ENCODE measurements at regions not wholly inside any gene's neighbourhood (a gene's known extent, or its start where the extent isn't known, plus 50 kb on each side); places are given as distances from the start of the nearest gene placed in this dataset.

DNA sequence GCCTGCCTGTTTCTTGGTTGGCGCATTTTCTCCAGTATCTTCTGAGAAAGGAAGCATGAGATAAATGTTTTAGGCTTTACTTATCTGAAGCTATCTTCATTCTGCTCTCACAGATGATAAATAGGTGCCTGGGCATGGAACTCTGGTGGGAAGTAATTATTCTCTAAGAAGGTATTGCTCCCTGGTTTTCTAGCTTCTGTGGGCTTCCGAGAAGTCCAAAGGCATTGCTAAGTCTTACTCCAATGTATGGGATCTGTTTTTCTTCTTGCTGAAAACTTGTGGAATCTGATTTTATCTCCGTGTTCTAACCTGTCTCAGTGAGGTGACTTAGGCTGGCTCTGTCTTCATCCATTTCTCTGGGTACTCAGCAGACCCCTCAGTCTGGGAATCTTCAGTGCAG, 224.4 kb upstream of the HS6ST1 start:
- DNase-seq: no peak

DNA sequence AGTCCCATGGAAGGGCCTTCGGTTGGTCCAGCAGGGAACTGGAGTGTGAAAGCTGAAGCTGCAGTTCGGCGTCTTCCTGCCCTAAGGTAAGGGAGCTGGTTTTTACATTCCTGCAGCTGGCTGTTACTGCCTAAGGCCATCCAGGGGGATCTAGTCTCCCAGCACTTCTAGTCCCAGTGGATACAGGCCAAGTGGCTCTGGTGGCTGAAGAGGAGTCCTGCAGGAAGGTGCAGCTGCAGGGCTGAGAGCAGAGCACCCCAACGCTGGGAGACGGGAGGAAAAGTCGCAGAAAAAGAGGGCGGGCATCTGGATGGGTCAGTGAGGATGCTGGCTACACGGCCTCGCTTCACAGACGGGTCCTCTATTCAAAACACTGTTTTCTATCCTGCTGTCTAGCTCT, 225.0 kb upstream of the HS6ST1 start:
- DNase-seq: no peak

DNA sequence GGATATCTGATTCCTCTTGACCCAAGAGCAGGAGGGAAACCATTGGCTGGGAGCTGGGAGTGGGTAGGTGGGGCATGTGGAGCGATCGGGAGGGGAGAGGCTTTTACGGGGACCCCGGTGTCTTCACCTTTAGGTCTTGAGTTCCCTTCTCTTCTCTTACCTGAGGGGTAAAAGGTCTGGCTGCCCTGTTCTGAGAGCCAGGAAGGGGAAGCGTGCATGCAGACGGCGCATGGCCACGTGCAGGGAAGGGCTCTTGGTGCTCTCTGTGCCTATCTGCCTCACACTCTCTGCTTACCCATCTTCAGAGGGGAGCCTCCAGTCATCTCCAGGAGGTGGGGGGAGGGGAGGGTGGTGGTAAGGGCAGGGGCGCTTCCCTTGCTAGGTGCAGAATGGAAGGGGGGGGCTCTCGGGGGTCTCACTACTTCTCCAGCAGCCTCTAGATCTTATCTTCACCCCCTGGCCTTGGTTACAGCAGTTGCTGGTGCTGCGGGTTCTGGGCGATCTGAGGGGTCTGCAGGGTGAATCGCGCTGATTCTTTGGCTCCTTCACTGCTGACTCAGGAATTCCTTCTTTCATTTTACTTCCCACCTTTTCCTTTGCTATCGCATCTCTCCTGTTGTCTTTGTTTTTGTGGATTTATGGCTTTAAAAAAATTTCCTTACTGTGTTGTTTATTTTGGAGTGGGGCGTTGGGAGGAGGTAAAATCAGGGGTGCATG, 225.8 kb upstream of the HS6ST1 start:
- no peak for DNase-seq

DNA sequence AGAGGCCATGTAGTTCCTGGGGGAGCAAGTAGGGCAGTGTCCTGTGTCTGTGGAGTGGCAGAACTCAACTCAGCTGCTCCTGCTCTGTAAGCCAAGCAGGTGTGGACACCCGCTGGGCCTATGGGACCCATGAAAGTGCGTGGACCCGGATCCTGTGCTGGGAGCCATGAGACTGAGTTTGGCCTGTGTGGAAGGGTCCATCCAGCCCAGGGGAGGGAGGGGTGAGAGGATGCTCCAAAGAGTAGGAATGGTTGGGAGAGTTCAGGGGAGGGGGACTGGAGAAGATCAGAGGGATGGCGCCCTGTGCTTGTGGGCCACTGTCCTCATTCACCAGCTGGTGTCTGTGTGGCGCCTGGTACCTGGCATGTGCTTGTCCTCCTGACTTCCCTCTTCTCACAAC, 226.4 kb upstream of the HS6ST1 start:
- no peak for DNase-seq

DNA sequence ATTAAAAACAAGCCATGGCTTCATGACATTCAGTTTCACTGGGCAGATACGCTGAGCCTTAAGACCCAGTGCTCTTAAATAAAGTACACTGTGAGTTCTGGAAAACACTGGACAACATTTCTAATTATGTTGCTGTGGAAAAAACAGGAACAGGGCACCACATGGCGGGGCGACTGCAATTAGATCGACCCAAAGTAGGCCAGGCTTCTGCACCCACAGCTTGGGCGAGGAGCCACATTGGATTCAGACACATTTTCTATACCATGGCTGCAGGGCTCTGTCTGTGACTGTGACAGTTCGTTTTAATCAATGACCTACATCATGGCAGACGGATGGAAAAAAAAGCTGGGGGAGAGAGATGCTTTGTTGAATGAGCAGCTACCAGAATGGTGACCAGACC, 227.2 kb upstream of the HS6ST1 start:
- DNase-seq: no peak

DNA sequence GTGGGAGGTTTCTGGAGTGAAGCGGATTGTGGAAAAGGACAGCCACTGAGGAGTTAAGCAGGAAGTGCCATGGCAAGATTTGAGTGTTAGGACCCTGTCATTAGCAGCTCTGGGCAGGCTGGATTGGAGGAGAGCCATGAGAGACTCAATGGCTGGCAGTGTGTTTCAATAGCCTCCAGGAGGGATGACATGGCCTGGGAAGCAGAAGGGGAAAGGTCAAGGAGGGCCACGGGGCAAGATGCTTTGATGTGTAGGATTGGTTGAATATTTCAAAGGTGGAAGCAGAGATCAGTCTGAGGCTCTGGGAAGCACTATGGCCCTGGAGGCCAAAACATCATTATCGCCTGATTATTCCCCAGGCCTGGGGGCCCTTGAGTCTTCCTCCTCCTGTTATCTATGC, 229.0 kb upstream of the HS6ST1 start:
- no peak for DNase-seq

DNA sequence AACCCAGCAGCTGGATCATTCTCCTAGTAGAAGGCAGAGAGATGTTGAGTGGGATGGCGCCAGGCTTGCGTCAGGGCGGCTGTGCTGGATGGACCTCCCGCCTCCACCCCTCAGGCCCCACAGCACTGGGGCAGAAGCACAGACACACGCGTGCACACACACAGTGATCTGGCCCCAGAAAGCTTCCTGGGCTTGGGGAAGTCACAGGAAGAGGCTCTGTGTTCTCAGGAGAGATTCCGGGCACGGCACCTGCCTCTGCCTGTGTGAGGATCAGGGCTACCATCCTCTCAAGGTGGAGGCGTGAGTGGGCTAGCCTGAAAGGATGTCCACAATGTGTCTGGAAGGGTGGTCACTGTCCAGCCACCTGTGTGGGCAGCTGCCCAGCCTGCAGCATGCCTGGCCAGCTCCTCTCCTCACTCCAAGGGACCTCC, 229.8 kb upstream of the HS6ST1 start:
- DNase-seq: no peak

DNA sequence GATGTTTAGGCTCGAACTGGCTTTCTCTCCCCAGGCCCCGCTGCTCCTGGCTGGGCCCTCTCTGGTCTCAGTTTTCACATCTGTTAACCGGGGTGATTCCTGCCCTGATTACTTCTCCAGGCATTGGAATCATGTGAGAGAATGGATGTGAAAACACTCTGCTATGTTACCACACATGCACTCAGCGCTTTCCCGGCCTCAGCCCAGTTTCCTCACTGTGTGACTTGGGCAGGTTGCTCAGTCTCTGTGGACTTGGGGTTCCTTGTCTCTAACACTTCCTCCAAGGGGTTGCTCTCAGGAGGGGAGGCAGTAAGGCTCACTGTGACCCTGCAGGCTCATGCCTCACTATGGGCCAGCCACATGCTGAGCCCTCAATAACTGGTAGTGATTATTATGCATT, 230.4 kb upstream of the HS6ST1 start:
- no peak for DNase-seq

DNA sequence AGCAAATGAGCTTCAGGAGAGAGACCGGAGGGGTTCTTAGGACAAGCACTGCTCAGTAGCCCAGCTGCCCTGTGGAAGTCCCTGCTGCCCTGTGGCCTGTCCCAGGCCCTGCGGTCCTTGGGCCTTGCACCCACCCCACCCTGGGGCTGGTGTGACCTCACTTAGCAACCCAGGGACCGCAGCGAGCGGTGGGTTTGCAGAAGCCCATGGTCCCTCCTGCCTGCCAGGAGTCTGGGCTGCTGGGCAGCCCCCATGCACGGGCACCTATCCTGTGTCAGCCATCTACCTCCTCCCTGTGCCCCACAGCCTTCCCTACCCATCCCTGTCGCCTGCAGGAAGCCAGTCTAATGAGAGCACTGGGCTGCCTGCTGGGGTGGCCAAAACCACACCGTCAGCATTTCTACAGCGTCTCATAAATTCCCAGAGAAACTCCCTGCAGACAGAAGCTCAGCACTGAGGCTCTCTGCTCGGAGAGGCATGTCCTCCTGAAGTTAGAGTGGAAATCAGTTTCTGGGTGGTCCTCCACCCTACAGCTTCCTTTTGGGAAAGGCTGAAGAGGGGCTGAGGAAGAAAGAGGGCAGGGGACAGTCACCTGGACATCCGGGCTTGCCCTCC, 231.1 kb upstream of the HS6ST1 start:
- no peak for DNase-seq

DNA sequence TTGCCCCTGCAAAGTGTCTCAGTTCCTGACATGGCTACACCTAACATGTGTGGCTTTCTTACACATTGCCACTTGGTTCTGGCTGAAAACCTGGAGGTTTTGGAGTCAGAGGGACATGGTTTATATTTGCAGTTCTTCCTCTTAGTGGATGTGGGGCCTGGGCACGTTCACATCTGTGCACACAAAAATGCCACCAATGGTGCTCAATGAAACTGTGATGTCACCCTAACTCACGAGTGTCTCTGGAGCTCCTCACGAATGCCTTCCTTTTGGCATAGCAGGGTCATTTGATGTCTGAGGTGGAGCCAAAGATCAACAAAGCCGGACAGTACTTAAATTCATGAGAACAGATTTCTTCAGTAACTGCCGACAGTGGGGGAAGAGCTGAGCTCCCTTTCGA, 231.7 kb upstream of the HS6ST1 start:
- DNase-seq: no peak

DNA sequence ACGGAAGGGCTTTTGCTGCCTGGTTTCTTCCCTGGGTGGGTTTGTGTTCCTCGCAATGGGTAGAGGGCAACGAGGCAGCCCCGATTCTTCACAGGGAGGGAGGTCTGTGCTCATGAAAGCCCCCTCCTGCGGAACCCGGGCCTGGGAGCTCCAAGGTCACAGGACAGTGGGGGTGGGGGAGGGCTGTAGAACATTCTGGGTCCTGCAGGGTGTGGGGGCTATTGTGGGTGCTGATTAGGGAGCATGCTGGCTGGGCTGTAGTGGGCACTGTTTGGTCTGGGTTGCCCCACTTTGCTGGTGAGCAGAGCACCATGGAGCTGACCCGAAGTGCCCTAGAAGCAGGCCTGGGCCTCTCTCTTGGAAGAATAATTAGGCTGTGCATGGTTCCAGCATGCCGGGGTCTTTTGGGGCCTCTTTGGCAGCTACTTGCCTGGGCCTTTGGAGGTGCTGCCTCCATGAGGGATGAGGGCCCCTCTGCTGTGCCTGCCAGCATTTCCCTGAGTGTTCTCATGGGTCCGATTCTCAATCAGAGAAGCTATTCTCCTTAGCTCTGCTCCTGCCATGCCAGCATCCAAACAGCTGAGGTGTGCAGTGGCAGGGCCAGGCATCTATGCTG, 232.2 kb upstream of the HS6ST1 start:
- no peak for DNase-seq

DNA sequence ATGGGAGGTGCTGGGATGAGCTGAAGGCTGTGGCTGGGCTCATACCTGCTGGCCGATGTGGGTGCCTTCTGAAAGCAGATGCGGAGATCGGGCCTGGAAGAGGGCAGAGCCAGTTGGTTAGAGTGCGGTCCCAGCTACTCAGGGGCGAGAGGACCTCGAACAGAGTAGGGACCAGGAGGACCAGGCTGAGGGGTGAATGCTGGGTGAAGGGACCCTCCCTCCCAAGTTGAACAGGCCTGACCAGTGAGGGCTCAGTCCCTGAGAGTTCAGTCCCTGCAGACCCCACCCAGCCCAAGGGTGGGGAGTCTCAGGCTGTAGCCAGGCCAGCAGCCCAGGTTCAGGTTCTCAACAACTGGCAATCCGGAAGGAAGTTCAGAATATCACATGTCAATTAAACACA, 232.8 kb upstream of the HS6ST1 start:
- DNase-seq: no peak

DNA sequence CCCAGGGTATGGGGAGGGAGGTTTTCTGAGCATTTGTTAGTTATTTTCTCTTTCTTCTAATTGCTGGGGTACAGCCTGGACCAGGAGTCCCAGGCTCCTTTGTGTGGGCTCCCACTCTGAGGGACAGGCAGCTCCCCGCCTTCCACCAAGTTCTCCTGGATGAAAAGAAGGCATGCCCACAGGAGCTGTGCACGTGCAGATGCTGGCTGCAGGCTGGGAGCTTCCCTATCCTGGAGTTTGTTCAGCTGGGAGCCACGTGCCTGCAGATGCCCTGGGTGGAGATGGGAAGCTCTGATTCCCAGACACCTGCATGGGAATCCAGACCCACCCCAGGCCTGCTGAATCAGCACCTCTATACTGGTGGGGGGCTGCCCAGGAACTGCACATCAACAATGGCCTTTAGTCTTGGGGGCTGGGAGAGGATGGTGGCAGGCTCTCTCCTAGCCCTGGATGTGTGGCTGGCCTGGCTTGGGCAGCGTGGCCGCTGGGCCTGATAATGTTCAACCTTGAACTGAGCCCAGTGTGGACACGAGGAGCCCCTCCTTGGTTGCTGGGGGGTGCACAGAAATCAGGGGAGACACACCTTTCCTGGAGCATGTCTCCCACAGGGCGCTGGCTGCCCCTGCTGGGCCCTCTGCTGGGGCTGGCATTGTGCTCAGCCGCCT, 233.6 kb upstream of the HS6ST1 start:
- no peak for DNase-seq

DNA sequence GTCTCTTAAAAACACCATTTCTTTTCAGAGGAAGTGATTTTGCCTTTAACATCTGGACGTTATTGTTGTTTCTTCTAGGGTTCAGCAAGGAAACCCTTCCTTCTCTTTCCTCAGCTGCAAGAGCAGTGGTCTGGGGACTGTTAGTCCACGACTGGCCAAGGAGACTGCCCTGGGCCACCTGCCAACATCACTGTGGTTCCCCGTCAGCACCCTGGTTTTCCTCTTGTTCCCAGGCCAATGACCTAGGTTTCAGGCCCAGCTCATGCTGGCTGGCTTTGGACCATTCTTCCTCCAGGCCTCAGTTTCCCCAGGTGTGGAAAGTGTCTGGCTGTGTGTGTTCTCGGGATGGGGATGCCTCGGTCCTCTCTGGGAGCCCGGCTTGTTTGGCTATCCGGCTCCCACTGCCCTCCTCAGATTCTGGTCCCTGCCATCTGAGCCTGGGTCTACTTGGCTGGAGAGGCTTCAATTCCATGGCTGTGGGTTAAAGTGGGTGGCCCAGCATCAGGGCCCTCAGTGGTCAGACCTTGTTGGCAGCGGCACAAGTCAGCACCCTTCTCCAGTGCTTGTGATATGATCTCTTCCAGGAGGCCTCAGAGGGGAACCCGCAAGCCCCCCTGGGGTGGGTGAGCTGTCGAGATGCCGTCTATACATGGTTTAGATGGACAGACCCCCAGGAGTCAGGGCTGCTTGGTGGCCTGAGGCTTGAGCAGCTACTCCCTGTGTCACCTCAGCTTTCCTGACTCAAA, 234.3 kb upstream of the HS6ST1 start:
- no peak for DNase-seq

DNA sequence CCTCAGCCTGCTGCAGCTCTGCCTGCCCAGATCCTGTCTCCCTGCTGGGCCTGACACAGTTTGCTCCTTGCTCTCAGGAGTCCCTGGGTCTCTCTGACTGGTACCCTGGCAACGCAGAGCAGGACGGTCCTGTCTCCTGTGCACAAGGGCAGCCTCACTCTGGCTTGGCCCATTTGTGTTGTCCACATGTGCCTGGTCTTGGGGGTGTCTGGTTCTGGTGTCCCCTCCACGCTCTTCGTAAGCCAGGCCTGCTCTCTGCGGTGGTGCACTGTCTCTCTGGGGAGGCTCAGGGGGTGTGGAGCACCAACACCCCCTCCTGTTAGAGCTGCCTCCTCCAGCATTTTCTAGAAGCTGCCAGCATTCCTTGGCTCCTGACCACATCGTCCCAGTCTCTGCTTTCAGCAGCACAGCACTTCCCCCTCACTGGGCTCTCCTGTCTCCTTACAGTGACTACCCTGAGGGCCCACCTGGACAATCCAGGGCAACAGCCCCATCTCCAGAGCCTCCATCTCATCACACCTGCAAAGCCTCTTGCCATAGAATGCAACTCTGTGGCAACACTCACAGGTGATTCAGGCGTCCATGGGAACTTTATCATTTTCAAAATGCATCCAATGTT, 235.6 kb upstream of the HS6ST1 start:
- no peak for DNase-seq

DNA sequence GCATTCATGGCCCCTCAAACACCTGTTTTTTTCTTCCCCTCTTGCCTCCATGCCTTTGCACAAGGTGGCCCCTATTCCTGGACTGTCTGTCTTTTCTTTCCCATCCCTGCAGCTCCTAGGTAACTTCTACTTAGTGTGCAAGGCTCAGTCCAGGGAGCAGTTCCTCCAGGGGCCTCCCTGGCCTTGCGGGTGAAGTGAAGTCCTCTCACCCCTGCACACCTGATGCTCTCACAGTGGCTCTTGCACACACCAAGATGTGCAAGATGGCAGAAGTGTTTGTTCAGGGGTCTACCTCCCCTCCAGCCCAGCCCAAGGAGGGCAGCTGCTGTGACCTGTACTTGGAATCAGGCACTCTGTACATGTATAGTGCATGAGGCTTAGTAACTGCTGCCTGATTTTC, 236.8 kb upstream of the HS6ST1 start:
- no peak for DNase-seq

DNA sequence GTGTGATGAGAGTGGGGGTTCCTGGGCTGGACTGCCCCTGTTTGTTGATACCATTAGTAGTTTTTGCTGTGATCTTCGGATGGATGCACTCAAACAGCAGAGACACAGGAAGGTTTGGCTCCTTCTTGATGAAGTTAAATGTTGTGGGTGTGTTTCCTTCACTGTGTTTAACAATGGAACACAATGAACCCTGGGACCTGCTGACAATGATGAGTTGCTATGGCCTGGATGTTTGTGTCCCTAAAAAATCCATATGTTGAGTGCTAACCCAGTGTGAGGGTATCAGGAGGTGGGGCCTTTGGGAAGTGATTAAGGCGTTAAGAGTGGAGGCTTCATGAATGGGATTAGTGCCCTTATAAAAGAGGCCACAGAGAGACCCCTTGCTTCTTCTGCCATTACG, 237.4 kb upstream of the HS6ST1 start:
- DNase-seq: no peak

DNA sequence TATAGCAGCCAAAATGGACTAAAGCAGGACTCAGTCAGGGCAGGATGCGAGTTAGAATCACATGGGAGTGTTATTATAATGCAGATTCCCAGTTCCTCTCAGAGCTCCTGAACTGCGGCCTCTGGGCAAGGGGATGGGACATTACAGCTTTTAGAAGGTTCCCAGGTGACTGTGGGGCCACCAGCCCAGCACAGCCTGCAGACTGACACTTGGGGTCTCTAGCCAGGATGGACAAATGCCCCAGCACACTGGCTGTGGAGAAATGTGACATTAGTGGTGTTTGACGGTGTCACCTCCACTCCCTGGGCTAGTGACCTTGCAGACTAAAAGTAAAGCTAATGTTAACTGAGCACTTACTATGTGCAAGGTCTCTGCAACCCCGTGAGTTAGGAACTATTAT, 238.0 kb upstream of the HS6ST1 start:
- no peak for DNase-seq

DNA sequence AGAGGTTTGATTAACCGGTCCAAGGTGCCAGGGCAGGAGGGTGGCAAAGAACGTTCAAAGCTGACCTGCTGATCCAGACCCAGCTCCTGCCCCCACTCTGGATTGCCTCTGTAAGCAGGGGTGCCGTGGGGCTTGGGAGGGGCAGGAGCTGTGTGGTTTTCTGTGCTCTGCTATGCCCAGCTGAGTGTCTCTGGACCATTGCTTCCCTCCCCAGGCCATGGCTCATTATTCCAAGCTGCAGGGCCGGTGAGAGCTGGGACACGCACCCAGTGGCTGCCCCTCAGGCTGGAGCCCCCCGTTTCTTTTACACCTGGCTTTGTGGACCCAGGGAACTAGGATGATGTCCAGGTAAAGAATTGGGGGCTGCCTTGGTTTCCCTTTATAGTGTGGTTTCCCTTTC, 238.4 kb upstream of the HS6ST1 start:
- no peak for DNase-seq

DNA sequence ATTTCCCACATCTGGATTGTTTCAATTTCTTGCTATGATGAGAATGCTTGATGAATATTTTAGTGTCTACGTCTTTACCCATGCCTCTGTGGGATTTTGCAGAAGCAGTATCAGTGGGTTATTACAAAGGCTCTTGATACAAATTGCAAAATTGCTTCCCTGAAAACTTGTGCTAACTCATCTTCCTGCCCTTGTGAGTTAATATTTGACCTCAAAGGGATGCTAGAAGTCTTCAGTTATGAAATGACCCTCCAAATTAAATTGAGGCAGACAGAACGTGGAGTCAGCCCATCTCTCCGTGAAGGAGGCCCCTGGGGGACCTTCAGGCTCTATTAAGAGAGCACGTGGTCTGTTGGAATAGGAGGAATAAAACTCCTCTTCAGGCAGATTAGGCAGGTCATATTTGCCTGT, 239.2 kb upstream of the HS6ST1 start:
- DNase-seq: no peak

DNA sequence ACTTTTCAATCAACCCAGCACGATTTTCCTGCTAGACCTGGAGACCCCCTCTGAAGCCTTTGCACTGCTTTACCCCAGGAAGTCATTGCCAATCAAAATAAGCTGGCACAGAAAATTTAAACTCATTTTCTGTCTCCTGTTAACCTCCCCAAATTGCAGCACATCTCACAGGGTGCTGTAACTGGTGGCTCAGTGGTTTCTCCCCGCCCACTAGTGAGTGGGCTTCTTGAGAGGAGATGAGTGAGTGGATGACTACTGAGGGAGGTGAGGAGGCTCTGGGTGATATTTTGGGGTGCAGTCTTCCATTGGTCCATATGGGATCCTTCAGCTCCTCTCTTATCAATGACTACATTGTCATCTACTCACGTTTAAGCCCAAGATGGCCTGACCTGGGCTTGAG, 239.8 kb upstream of the HS6ST1 start:
- no peak for DNase-seq

DNA sequence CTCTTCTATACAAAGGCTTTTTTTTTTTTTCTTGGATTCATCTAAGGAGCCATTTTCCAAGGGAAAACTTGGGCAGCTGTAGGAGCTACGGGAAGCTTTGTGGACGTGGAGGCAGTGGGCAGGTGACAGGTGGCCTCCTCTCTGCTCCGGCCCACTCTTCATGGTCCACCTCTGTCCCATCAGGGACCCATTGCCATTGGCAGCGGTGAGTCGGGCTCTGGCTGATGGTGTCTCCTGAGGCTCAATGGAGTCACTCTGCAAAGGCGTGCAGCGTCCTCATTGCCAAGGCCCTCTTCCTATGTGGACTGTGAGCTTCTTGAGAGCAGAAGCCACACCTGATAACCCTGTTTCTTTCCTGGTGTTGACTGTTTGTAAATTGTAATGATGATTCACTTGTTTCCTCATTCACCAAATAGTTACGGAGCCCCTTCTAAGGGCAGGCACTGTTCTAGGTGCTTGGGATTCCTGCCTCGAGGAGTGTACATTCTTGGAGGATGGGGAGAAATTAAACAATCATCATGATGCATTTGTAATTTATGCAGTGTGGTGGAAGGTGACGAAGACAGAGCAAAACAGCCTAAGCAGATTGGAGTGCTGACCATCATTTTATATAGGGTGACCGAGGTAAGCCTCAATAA, 240.3 kb upstream of the HS6ST1 start:
- no peak for DNase-seq

Data from activated CD8-positive, alpha-beta memory T cell treated with anti-CD3 and anti-CD28 coated beads, Interleukin-2, amount 50 U/mL, for 48 hours (primary cell).